Epithelial cell of prostate (primary cell): ENCODE measurements at regions not wholly inside any gene's neighbourhood (a gene's known extent, or its start where the extent isn't known, plus 50 kb on each side); places are given as distances from the start of the nearest gene placed in this dataset.
"Not testable (repeated sequence)": the region's sequence is repeated elsewhere in the genome, so short reads cannot be mapped to it uniquely, and the experiment has no call there.

Experiments
- DNase-seq: peaks from one replicate; pipeline ENCODE4 v3.0.0-alpha.2; 2011; ENCODE audit warnings: low read depth, low spot score
- H3K27ac ChIP-seq: fragments of 450-650 bp; 2 replicates; pipeline ENCODE4 v1.5.1; 2017; ENCODE audit warnings: mild to moderate bottlenecking

DNA sequence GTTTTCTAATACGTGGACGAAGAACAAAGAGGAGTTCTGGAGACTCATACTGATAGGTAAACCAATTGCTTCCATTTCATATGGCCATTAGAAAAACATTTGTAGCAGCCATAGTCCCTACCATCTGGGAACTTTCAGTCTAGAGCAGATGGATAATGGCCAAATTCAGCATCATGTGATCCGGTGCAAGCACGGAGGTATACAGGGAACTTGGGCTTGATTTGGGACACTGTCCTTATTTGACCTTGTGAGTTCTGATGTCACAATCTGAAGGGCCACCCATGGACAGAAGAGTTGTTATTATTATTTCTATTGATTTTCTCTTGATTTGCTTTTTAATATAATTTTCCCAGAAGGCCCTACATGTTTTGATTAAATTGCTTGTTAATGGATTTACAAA lies 154.6 kb upstream of the ZNF267 start:
- no peak for DNase-seq
- H3K27ac ChIP-seq: no peak overlapping the region

DNA sequence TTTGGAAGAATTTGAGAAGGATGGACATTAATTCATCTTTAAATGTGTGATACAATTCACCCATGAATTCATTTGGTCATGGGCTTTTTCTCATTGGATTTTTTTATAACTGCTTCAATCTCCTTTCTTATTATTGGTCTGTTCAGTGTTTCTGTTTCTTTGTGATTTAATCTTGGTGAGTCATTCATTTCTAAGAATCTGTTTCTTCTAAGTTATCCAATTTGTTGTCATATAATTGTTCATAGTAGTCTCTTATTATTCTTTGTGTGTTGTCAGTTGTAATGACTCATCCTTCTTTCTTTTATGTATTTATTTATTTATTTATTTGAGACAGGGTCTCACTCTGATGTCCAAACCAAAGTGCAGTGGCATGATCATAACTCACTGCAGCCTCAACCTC lies 146.1 kb upstream of the ZNF267 start:
- DNase-seq: no peak
- H3K27ac ChIP-seq: no peak overlapping the region

DNA sequence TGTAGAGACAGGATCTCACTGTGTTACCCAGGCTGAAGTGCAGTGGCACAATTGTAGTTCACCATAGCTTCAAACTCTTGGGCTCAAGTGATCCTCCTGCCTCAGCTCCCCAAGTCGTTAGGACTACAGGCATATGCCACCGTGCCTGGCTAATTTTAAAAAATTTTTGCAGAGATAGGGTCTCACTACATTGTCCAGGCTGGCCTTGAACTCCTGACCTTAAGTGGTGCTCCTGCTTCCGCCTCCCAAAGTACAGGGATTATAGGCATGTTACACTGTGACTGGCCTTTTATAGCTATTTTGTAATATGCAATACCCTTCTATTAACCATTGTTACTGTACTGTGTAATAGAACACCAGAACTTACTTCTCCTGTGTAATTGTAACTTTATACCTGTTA lies 139.3 kb upstream of the ZNF267 start:
- DNase-seq: no peak
- no peak overlapping the region for H3K27ac ChIP-seq

DNA sequence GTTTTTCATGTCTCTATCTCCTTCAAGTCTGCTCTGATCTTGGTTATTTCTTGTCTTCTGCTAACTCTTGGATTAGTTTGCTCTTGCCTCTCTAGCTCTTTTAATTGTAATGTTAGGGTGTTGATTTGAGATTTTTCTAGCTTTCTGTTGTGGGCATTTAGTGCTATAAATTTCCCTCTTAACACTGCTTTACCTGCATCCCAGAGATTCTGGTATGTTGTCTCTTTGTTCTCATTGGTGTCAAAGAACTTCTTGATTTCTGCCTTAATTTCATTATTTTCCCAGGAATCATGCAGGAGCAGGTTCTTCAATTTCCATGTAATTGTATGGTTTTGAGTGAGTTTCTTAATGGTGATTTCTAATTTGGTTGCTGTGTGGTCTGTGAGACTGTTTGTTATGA lies 128.5 kb upstream of the ZNF267 start:
- DNase-seq, H3K27ac ChIP-seq: not testable (repeated sequence)

DNA sequence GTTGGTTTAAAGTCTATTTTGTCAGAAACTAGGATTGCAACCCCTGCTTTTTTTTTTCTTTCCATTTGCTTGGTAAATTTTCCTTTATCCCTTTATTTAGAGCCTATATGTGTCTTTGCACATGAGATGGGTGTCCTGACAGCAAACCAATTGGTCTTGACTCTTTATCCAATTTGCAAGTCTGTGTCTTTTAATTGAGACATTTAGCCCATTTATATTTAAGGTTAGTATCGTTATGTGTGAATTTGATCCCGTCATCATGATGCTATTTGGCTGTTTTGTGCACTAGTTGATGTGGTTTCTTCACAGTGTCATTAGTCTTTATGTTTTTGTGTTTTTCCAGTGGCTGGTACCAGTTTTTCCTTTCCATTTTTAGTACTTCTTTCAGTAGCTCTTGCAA lies 127.7 kb upstream of the ZNF267 start:
- no peak for DNase-seq
- H3K27ac ChIP-seq: no peak overlapping the region

DNA sequence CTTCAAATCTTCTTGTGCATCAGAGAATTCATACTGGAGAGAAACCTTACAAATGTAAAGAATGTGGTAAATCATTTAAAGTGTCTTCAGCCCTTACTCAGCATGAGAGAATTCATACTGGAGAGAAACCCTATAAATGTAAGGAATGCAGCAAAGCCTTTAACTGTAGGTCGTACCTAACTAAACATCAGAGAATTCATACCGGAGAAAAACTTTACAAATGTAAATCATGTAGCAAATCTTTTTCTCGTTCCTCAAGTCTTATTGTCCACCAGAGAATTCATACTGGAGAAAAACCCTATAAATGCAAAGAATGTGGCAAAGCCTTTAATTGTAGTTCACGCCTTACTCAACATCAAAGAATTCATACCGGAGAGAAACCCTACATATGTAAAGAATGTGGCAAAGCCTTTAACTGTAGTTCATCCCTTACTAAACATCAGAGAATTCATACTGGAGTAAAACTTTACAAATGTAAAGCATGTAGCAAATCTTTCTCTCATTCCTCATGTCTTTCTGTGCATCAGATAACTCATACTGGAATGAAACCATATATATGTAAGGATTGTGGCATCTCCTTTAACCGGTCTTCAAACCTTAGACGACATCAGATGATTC lies 118.5 kb upstream of the ZNF267 start:
- DNase-seq: no peak
- H3K27ac ChIP-seq: no peak overlapping the region

DNA sequence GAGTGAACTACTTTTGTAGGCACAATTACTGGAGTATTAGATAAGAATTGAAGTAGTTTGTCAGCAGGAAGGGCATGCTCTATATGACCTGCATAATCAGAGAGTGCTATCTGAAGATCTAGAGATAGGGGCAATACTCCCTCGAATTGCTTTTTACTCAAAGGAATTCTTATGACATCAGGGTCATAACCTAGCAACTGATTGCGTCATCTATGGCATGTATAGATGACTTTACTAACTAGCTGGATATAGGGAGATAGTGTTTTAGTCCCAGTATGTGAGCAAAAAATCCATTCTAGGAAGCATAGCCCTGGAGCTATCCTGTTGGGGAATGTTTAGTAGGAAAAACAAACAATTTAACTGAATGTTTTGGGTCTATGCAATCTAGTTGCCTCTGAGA lies 109.5 kb upstream of the ZNF267 start:
- no peak overlapping the region for H3K27ac ChIP-seq

DNA sequence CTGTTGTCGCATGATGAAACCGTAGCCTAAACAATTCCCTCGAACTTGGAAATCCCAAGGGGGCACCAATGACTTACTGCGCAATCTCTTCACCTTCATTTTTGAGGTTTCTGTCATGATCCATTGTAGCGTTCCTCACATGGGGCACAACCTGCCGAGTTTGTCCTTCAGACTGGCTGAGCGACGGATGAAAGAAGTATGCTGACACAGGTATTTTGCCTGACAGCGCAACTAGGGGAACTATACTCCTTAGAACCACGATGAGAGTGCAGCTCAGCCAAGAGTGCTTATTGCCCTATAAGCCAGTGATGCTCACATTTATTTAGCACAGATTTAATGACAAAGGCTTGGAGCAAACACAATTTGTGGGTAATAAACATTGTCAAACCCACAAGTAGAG lies 106.3 kb upstream of the ZNF267 start:
- no peak overlapping the region for H3K27ac ChIP-seq
- no peak for DNase-seq

More for the DNA sequence above, 109.5 kb upstream of the ZNF267 start:
- DNase-seq: no peak

DNA sequence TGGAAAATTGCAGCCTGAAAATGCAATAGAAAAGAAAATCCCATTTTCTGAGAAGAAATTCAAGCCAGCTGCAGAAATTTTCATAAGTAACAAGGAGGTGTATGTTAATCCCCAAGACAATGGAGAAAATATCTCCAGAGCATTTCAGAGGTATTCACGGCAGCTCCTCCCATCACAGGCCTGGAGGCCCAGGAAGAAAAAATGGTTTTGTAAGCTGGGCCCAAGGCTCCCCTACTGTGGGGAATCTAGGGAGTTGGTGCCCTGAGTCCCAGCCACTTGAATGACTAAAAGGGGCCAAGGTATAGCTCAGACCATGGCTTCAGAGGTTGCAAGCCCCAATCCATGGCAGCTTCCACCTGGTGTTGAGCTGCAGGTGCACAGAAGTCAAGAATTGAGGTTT lies 93.3 kb upstream of the ZNF267 start:
- no peak for DNase-seq
- no peak overlapping the region for H3K27ac ChIP-seq

DNA sequence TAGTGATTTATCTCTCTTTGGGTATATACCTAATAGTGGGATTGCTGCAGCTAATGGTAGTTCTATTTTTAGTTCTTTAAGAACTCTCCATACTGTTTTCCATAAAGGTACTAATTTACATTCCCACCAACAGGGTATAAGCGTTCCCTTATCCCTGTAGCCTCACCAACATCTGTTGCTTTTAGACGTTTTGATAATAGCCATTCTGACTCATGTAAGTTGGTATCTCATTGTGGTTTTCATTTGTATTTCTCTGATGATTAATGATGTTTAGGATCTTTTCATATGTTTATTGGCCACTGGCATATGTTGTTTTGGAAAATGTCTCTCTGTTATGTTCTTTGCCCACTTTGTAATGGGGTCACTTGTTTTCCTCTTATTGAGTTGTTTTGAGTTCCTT lies 88.5 kb upstream of the ZNF267 start:
- DNase-seq: no peak
- no peak overlapping the region for H3K27ac ChIP-seq

DNA sequence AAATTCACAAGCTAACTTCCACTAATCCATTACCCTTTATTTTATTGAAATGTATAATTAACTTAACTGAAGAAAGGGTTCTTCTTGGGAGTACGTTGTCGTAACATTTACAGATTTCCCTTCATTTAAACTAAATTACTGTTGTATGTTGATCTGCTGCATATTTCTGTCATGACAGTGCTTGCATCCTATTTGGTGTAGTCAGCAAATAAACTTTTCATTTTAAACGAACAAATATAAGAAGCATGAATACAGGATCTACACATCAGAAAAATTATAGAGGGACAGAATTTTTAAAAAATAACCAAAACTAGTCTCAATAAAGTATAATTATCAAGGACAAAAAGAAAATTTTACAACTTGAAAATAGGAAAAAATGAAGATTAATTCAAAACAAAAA lies 66.5 kb upstream of the ZNF267 start:
- H3K27ac ChIP-seq: no peak overlapping the region
- no peak for DNase-seq

DNA sequence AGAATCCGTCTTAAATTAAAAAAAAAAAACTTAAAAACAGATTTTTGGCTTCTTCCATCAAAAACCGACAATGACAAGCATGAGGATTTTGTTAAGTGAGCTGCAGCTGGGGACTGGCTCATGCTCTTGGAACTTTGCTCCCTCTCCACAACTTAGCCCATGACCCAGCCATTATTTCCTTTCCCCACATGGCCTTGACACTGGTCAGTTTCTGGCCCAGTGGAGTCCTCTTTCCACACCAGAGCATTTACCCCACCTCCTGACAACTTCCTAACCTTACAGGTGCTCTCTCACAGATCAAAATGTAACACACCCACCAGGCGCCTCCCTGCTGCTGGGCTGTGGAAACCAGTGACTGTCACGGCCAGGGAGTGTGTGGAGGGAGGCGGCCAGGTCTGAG lies 62.7 kb upstream of the ZNF267 start:
- H3K27ac ChIP-seq: no peak overlapping the region
- DNase-seq: no peak

DNA sequence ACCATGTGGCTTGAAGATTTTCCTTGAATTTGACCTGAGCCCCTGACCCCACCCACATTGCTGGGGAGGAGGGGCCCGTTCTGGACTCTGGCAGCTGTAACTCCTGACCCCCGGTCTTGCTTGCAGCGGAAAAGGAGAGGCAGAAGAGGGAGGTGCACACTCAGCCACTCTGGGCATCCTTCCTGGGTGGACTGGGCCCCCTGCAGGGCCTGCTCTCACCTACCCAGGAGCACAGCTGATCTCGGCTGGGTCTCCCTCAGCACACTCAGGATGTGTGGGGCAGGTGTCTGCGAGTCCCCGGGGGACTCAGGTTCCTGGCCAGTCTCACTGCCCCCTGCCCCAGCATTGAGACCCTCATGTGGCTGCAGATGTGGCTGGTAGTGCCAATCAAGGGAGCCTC lies 57.5 kb upstream of the ZNF267 start:
- not testable (repeated sequence) for H3K27ac ChIP-seq, DNase-seq

DNA sequence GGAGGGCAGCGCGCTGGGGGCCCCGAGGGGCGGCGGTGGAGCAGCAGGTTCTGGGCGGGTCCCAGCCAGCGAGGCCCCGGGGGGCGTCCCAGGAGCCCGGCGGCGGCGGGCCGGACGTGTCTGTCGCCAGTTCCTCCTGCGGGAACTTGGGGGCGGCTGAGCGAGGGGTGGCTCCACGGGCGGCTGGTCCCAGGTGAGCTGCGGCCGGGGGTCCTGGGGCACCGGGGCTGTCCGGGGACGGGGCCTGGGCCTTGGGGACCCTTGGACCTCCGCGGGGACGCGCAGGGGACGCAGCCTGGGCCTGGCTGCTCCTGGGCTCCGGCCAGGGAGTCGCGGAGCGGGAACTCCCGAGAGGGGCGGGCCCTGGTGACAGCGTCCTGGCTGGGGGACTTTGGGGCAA lies 54.2 kb upstream of the ZNF267 start:
- H3K27ac ChIP-seq: no peak overlapping the region
- no peak for DNase-seq

DNA sequence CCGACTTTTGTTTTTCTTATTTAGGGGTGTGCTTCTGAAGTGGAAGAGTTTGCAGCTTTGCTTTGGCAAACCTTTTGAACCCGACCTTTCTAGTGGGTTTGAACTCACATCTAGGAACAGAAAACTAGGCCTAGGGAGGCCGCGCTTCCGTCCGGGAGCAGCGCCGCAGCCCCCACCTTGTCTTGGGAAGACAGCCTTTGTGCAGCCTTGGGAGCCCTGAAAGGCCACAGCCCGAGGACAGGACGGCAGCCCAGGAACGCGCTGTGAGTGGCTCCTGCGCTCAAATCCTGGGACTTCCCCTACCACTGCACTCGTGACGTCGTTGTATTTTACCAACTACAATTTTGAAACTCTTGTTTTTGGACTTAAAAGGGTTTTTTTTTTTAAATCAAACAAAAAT lies 53.7 kb upstream of the ZNF267 start:
- no peak overlapping the region for H3K27ac ChIP-seq
- no peak for DNase-seq
